GM18499 (cell line): ENCODE measurements at regions not wholly inside any gene's neighbourhood (a gene's known extent, or its start where the extent isn't known, plus 50 kb on each side); places are given as distances from the start of the nearest gene placed in this dataset.
"Not testable (repeated sequence)": the region's sequence is repeated elsewhere in the genome, so short reads cannot be mapped to it uniquely, and the experiment has no call there.

Source experiments
- ATAC-seq: cut with Tn5 transposase; IDR thresholded peaks from one replicate; pipeline ENCODE4 v1.9.1; 2021; ENCODE audit warnings: moderate number of reproducible peaks; ENCODE audit not compliant: insufficient read depth, unreplicated experiment

DNA sequence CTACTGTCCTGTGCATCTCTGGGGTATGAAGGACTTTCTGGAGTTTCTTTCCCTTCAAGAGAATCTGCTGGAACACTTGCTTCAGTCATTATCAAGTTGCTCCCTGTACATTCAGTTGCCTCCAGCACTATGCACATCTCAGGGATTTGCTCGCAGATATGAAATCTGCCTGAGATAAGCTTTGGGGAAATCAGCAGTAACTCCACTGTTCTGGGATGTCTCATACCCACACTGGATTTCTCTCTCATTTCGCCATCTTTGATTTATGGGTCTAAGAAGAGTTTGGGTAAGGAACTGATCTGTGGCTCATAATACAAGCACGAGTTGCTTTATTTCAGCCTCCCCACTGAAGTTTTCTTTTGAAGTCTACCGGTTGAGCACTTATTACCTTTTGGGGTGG is 585.6 kb downstream of the PSAT1 start:
- ATAC-seq: no peak

GRCh38 chr9:78884611-78885150 is 587.8 kb downstream of the PSAT1 start:
- no peak for ATAC-seq

DNA sequence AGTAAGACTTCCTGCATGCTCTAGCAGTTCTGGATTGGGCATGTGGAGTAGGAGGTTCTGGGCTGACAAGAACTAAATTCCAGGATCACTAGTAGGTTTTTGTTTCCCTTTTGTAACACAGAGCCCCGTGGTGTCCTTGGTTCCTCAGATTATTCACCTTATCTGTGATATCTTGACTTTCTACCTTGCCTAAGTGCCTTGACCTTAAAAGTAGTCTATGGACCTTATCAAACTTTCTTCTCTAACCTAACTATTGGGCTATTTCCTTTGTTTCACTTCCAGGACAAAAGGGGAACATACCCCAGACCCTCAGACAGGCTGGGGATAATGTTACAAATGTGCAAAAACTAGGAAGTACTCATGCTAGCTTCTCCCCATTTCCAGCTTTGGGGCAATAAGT is 595.3 kb downstream of the PSAT1 start:
- no peak for ATAC-seq

DNA sequence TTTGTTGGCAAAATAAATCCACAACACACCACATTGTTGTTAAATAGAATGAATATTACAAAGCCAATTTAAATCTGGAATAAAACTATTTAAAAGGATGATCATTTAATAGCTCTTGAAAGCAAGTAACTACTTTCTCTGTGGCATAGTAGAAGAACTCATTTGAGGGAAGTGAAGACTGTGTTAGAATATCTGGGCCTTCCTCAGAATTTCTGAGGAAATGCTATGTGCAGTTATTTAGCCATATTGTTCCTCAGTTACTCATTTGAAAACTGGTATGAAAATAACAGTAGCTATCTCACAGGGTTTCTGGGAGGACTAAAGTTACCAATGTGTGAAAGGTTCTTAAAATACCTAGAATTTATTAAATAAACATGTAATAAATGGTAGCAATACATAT is 595.8 kb downstream of the PSAT1 start:
- no peak for ATAC-seq

- ATAC-seq: no peak
Measured at GRCh38 chr9:78893774-78894401, 597.0 kb downstream of the PSAT1 start.

- ATAC-seq: no peak
Measured at GRCh38 chr9:78896479-78896878, 599.6 kb downstream of the PSAT1 start.

DNA sequence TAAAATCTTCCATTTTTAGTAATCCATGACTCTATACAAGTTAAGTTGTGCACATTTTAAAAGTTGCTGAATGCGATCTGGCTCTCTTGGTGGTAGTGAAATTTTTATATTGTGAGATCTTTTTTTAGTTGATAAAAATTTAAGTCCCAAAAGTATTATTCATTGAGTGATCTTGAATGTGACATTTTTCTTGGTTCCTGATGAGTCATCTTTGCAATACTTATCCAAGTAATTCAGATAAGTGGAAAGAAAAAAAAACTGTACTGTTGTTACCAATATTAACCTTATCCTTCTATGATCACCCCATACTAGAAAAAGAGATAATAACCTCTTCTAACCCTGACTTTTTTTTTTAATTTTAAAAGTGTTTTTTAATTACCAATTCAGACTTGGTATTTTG is 601.3 kb downstream of the PSAT1 start:
- ATAC-seq: no peak

GRCh38 chr9:78899006-78899405 is 602.1 kb downstream of the PSAT1 start:
- ATAC-seq: no peak

DNA sequence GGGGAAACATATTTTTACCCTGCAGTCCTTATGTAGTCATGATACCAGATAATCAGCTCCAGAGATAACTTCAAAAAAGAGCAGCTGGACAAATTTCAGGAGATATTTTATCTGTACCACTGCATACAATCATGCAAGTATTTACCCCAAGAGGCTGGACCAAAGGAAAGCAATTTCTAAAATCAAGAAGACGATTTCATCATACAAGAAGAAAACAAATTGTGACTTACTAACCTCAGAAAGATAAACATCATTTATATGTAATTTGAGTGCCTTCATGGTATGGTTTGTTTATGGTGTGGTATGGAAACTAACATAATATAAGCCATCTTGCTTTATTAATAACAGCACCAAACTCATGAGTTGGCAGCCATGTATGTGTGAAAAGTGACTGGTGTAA is 603.6 kb downstream of the PSAT1 start:
- no peak for ATAC-seq

DNA sequence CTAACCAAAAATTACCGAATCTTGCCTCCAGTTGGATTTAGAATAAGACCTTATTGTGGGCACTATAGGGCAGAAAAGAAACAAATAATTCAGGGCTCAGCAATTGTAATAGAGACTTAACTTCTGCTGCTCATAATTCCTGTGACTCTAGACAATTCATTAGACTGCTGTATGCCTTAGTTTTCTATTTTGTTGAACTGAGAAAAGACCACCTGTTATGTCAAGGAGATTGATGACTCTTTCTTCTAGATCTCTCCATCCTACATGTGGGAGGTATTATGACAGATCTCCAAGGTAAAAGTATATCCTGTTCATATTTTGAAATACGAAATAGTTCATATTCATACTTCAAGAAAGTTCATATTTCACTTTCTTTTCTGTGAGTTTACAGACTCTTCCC is 605.1 kb downstream of the PSAT1 start:
- no peak for ATAC-seq

GRCh38 chr9:78903581-78903980 is 606.7 kb downstream of the PSAT1 start:
- no peak for ATAC-seq

DNA sequence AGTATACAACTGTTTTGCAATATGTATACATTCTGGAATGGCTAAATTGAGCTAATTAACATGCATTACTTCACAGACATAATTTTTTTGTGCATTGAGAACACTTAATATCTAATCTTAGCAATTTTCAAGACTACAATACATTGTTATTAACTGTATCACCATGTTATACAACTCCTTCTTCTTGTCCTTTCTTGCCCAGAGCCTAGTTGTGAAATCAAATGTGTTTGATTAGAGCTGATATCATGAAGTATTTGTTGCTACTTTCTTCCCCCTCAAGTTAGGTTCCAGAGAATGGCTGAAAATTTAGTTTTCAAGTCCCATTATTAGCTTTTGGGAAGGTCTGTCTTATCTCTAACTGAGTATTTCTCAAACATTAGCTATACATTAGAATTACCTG is 607.8 kb downstream of the PSAT1 start:
- ATAC-seq: no peak

GRCh38 chr9:78905387-78905786 is 608.5 kb downstream of the PSAT1 start:
- no peak for ATAC-seq

DNA sequence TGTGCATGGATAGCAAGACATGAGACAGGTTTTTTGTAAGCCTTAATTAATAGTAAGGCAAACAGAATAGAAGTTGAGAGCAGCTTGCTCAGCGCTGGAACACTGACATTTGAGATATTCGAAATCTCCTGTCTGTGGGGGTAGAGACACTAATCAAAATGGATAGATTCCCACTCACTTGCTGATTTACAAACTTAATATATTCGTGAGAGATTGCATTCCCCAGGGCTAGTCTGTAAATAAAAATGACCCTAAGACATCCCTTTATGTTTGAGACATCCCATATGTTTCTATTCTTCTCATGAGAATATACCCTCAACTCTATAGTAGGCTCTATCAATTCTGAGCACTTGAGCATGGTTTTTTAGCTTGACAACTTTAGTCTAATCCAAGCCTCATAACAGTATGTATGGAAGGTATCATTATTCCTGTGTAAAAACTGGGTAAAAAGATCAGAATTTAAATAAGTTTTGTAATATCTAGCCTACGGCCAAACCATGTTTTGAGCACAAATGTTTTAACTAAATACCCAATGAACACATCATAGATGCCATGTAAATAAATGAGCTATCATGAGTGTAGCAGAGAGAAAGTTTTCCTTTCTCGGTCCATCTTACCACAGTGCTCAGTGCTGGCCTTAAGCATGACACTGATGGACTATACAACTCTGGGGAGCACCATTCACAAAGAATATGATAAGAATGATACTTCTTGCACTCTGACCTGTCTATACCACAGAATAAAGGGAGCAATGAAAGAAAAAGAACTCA is 609.2 kb downstream of the PSAT1 start:
- ATAC-seq: no peak

GRCh38 chr9:78909566-78909965 is 612.6 kb downstream of the PSAT1 start:
- no peak for ATAC-seq

- ATAC-seq: not testable (repeated sequence)
Measured at GRCh38 chr9:78916884-78917283, 620.0 kb downstream of the PSAT1 start.

DNA sequence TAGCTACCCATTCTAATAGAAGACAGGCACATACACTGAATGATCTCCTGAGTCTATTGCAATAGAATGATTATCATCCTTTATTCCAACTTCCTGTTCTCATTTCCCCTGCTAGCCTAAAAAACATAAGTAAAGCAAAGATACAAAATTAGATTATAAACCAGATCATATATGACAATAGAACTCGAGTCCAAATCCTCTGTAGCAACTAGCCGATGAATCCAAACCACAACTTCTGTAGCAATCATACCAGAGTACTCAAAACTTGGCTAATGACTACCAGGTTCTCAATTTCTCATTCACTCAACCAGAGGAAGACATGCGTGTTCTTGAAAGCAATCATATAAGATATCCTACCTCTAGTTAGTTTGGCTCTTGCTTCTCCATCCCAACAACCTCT is 622.1 kb downstream of the PSAT1 start:
- no peak for ATAC-seq

DNA sequence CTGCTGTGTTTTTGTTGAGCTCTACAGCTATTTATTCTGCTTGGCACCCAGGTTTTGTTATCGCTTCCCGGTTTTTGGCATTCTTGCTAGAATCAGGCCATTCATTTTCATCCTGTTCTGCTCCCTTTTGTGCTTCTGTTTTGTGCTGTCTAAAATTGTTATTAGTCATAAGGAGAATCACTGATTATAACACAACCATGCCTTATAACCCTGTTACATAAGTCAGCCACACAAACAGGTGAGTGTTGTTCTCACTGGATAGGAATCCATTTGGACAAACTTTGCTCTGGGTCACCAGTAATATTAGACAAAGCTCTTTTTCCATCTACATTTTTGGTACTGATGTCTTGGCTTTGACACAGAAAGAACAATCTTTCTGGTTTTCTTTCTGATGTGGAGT is 622.8 kb downstream of the PSAT1 start:
- ATAC-seq: no peak

- ATAC-seq: no peak
Measured at GRCh38 chr9:78921341-78921740, 624.4 kb downstream of the PSAT1 start.

DNA sequence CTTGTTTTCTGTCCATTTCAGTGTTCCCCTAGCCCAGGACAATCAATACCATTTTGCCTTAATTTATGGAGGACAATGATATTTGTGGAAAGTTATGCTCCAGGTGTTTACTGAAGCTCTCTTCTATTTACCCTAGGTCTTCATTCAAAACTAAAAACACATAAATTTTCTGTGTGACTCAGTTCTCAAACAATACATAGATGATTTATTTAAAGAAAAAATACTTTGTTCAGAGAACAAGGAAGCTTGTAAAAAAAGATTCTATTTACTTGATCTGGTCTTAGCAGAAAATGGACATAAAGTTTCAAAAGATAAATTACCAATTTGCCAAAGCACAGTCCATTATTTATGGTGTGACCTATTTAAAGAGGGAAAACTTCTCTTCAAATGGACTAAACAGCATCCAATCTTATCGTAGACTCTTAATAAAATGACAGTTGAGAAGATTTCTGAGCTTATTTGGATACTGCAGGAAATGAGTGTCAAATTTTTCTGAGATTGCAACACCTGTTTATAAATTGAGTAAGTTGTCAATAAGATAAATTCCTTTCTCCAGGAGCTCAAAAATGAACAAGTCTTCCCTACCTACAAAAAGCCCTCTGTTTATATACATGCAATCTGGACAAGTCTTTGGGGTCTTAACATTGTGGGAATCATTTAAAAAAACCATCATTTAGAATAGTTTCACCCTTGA is 627.2 kb downstream of the PSAT1 start:
- no peak for ATAC-seq
